ENCODE measurements at regions not wholly inside any gene's neighbourhood (a gene's known extent, or its start where the extent isn't known, plus 50 kb on each side); places are given as distances from the start of the nearest gene placed in this dataset.
"Not testable (repeated sequence)": the region's sequence is repeated elsewhere in the genome, so short reads cannot be mapped to it uniquely, and the experiment has no call there.

DNA sequence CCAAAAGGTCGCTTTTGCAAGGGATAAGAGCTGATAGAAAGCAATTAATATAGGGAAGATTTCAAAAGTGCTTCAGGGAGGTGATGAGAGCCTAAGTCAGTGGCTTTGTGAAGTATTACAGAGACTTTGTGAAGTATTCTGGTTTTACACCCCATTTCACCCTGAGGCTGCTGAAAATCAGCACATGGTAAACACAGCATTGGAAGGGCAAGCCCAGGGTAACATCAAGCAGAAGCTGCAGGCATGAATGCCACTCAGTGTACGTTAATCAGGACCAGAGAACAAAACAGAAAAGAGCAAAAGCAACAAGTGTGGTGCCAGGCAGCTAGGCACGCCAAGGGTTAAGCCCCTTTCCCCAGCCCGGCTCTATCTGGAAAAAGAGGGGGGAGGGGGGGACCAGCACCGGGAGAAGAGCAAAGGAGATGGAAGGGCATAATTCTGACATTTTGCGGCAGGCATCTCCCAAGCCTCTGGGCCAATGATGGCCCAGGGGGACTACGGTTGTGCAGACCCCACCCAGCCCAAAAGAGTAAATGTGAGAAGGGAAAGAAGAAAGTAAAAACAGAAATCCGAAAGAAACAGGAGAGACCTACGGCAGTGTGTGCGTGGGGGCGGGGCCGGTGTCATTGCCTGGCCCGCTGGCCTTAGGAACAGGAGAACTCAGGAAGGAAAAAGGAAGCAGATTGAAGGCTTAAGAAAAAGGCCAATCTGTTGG lies 58.9 kb downstream of the DHRS2 start:
- DNase-seq (ENCODE audit: low read depth in 2 of 2), result no peak

GRCh38 chr14:23695664-23695999 lies 59.5 kb downstream of the DHRS2 start:
- no peak for DNase-seq (ENCODE audit: low read depth in 2 of 2)

DNA sequence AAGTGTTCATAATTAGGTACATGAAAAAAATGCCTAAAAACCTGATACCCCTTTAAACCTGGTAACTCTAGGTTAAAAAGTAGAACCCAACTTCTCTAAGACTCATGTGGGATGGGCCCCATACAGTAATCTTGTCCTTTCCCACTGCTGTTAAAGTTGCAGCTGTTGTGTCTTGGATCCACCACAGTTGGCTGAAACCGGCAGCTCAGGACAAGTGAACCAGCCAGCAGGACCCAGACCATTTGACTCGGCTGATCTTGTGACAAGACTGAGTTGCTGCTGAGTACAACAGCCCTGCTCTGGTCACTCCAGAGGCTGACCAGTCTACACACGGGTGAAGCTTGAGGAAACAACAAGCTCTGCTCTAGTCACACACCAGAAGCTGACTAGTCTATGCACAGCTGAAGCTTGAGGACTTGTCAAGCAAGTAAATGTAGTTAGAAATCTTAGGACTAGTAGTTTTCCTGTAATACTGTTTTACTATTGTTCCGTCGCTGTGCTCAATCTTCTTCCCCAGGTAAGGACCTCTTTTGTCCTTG lies 60.6 kb downstream of the DHRS2 start:
- no peak for DNase-seq (ENCODE audit: low read depth in 2 of 2)

- DNase-seq (ENCODE audit: low read depth in 2 of 2), result no peak
Observed at GRCh38 chr14:23697680-23698079, 61.5 kb downstream of the DHRS2 start.

GRCh38 chr14:23702656-23703426 lies 66.7 kb downstream of the DHRS2 start:
- no peak for DNase-seq (ENCODE audit: low read depth in 2 of 2)

GRCh38 chr14:23704890-23705289 lies 68.7 kb downstream of the DHRS2 start:
- DNase-seq (ENCODE audit: low read depth in 2 of 2), result no peak

DNA sequence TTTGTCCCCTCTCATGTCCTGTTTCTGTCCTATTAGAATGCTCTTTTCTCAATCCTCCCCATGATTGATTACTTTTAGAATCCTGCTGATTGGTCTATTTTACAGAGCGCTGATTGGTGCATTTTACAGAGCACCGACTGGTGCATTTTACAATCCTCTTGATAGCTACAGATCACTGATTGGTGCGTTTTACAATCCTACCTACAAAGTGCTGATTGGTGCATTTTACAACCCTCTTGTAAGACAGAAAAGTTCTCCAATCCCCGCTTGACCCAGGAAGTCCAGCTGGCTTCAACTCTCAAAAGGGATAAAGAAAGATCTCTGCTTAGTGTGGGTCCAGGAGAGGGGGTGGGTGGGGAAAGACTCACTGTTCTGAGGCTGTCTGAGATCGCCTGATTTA lies 71.3 kb downstream of the DHRS2 start:
- no peak for DNase-seq (ENCODE audit: low read depth in 2 of 2)

GRCh38 chr14:23708343-23708742 lies 72.2 kb downstream of the DHRS2 start:
- DNase-seq (ENCODE audit: low read depth in 2 of 2), result no peak

DNA sequence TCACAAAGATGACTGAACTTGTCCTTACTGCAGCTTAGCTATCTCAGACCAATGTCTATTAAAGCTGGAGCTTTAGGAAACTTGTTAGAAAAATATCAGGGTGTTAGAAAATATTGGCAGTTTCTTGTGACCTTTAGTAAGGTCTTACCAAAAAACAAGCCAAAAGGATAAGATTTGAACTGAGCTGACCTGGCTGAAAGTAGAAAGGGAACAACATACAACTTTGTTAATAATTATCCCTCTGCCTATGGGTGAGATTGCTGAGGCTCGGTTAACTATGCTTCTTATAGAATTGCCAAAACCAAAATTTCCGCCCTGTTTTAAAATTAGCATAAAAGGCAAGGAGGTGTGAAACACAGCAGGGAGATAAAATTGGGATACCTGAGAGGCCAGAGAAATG lies 73.8 kb downstream of the DHRS2 start:
- DNase-seq (ENCODE audit: low read depth in 2 of 2), result no peak

DNA sequence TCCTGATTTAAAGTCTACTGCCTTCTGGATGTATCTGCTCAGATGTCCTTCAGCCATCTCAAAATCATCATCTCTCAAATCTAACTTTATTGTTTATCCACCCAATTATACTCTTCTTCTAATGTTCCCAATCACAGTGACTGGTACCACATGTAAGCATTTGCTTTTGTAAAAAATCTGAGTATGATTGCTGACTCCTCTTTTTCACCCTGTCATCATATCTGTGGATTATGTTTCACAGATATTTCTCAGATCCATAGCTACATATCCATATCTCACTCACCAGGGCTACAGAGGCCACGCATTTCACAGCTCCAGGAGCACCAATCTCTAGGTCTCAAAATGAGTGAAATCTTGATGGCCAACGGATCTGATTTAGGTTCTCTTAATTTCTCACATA lies 76.1 kb downstream of the DHRS2 start:
- no peak for DNase-seq (ENCODE audit: low read depth in 2 of 2)

GRCh38 chr14:23719225-23719985 lies 83.2 kb downstream of the DHRS2 start:
- no peak for DNase-seq (ENCODE audit: low read depth in 2 of 2)

DNA sequence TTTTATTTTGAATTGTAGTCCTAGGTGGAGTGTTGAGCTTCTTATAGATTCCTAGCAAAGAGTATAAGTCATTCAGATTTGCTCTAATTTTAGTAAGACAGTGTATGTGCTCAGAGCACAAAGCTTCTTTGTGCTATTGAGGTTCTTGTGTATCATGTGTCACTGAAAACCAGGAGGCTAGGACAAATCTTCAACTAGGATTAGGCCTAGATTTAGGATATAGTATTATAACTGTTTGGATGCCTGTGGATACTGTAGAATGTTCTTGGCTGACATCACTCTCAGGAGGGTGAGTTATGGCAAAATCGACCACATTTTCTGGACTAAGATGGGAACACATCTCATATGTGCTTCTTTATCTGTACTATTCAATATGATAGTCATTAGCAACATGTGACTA lies 86.5 kb downstream of the DHRS2 start:
- no peak for DNase-seq (ENCODE audit: low read depth in 2 of 2)

DNA sequence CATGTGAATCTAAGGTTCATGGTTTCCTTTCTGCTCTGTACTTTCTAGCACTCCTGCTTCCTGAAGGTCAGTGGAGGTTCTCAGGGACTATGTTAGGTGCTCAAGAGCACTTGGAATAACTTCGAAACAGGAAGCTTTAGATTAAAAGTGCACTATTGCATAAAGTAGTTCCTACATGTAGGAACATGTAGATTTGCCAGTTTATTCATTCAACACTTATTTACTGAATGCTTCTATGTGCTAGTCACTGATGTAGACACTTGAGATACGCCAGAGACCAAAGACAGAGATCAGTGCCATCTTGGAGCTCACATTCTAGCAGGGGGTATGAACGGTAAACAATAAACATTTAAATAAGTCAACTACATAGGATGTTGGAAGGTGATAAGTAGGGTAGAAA lies 87.7 kb downstream of the DHRS2 start:
- no peak for DNase-seq (ENCODE audit: low read depth in 2 of 2)

- no peak for DNase-seq (ENCODE audit: low read depth in 2 of 2)
Observed at GRCh38 chr14:23725528-23725927, 89.4 kb downstream of the DHRS2 start.

DNA sequence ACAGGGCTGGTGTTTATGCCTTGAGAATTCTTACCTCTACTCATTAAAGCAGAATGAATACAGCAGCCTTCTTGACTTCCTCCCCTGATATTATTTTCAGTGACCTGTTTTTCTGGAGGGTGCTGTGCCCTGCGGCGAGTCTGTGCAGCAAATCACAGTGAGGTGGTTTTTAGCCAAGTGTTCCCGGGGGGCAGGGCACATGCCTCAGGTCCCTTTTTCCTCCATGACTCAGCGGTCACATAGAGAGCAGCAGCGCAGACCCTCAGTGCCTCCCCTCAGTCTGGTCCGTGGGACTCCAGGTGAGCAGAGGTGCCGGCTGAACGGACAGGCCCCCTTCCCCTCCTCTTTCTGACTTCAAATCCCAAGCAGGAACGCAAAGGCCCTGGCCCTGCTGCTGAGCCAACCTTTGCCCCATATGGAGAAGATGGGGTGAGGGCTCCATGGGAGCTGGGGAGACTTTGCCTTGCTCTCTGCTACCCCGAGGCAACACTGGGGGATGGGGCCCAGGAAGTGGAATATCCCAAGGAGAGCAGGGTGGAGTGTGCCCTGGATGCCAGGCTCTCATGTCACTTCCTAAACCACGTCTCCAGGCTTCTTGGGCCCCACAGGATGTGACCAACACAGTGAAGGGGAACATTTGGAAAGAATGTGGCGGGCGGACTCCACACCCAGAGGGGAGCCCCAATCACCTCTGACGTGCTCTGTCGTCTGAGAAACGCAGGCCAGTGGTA lies 90.0 kb downstream of the DHRS2 start:
- no peak for DNase-seq (ENCODE audit: low read depth in 2 of 2)

DNA sequence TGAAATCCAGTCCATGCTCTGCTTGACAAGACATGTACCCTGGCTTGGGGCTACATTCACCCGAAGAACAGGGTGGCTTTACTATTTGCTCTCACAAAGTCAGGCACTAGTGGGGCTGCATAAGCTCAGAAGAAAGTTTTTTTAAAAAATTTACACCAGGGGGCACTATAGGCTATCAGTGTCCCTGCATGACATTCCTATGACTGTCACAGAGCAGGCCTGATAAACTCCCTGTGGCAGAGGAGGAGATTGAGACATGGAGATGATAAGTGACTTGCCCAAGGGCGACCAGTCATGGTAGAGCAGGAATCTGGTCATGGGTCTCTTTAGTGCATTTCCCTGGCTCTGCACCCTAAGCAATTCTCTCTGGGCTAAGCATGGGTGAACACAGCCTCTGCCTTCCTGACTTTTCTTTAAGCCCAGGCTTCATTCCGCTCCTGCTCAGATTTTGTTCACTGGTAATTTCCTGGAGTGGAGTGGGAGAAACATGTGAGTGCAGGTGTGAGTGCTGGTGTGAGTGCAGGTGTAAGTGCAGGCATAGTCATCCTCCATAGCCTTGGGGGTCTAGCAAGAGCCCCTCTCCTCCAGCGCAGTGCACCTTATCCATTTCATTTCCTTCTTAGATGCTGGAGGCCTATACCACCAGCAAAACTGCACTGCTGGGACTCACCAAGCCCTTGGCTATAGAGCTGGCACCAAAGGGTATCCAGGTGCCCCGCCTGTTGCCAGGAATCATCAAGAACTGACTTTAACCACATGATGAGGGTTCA lies 91.6 kb downstream of the DHRS2 start:
- peak in 1 of 2 donors; percentile 1 for DNase-seq (ENCODE audit: low read depth in 2 of 2)

DNA sequence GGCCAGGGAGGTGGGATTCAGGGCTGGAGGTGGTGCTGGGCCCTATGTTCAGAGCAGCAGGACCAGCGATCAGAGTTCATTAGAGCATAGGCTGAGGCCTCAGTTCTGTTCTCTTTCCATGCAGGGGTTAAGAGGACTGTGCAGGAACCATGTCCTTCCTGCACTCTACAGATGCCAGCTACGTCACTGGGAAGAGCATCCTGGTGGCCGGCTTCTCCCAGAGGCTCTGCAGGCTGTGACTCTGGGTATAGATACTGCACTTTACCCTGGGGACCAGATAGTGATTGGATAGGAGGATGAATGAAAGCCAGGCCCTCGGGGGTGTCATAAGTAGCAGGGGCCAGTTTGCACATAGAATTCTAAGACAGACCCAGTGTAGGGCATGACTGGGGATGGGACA lies 92.6 kb downstream of the DHRS2 start:
- DNase-seq (ENCODE audit: low read depth in 2 of 2), result no peak

DNA sequence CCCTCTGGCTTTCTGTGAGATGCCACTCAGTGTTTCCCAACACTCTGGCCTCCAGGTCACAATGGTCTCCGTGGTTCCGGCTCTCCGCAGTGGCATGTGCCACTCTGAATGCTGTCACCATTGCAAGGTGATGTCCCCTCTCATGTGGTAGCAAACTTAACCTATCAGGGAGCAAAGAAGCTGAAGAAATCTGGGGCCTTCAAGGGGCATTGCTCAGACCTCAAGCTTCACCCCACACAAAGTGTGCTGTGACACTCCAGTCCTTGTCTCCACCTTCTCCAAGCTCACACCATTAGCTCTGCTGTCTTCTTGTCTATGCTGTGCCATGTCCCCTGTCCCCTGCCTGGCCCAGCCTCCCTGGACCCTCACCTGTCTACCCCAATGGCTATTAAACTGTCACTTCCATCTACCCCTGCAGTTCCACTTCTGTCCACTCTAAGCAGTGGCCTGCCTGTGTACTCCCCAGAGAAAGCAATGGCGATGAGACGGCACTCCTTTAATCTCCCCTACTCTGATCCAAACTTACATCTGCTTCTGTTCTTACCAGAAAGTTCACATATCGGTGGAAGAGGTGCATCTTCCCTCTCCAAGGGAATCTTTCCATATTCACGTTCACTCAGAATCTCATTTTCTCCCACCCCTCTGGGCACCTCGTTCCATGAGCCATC lies 93.7 kb downstream of the DHRS2 start:
- DNase-seq (ENCODE audit: low read depth in 2 of 2), result no peak

GRCh38 chr14:23735394-23735793 lies 99.2 kb downstream of the DHRS2 start:
- DNase-seq (ENCODE audit: low read depth in 2 of 2), result no peak

- DNase-seq (ENCODE audit: low read depth in 2 of 2), result not testable (repeated sequence)
Observed at GRCh38 chr14:23744368-23744767, 108.2 kb downstream of the DHRS2 start.

DNA sequence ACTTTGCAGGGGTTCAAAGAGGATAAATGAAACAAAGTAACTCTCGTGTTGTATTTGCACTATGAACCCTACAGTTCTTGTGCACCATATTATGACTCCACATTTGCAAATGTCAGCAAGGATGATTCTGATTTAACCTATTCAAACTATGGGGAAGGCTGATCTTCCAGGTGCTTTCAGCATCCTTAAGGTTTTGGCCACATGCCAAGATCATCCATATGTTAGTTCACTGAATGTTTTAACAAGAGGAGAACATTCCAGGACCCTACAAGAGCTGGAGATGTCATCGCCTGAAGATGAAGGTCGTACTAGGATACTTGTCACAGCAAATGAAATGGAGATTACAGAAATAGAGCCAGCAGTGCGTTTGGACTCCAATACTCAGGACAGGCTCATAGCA lies 114.2 kb downstream of the DHRS2 start:
- no peak for DNase-seq (ENCODE audit: low read depth in 2 of 2)
